ENCODE measurements at regions not wholly inside any gene's neighbourhood (a gene's known extent, or its start where the extent isn't known, plus 50 kb on each side); places are given as distances from the start of the nearest gene placed in this dataset.

DNA sequence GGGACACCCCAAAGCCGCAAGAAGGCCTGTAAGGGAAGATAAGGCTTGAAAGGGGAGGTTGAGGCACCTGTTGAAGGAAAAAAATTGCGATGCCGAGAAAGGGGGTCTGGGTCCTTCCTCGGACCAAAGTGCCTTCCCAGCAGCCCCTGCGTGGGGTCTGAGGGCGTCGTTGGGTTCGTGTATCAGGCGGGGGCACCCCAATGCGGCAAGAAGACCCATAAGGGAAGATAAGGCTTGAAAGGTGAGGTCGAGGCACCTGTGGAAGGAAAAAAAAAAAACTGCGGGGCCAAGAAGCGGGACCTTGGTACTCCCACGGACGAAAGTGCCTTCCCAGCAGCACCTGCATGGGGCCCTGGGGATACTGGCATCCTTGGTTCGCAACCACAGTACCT, 277.5 kb downstream of the ALG10 start:
- H3K4me3 ChIP-seq (replicated peaks in 1 of 4; ENCODE audit: control extremely low read depth in 1 of 4, insufficient read depth in 1 of 4, low read depth in 3 of 4, low read length in 4 of 4) = no peak overlapping the region
- H3K4me1 ChIP-seq (ENCODE audit: control insufficient read depth, extremely low read depth, insufficient read depth, low read length) = no peaks in the 10 kb centered on the region
- no peak overlapping the region for H3K27ac ChIP-seq (ENCODE audit: insufficient read depth, low read length)
- H3K27me3 ChIP-seq (ENCODE audit: control insufficient read depth, insufficient read depth, low read length) = no peaks in the 10 kb centered on the region
- no peak overlapping the region for H3K9ac ChIP-seq (ENCODE audit: insufficient read depth, low read length)
- no peak for TF ChIP-seq EZH2 (IDR thresholded peaks at IDR 0.05; ENCODE audit: low read length, missing control alignments)
- TF ChIP-seq, protein P1, sequence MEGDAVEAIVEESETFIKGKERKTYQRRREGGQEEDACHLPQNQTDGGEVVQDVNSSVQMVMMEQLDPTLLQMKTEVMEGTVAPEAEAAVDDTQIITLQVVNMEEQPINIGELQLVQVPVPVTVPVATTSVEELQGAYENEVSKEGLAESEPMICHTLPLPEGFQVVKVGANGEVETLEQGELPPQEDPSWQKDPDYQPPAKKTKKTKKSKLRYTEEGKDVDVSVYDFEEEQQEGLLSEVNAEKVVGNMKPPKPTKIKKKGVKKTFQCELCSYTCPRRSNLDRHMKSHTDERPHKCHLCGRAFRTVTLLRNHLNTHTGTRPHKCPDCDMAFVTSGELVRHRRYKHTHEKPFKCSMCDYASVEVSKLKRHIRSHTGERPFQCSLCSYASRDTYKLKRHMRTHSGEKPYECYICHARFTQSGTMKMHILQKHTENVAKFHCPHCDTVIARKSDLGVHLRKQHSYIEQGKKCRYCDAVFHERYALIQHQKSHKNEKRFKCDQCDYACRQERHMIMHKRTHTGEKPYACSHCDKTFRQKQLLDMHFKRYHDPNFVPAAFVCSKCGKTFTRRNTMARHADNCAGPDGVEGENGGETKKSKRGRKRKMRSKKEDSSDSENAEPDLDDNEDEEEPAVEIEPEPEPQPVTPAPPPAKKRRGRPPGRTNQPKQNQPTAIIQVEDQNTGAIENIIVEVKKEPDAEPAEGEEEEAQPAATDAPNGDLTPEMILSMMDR (conservative IDR thresholded peaks at IDR 0.05 in 1 of 2, IDR thresholded peaks at IDR 0.05 in 1 of 2; ENCODE audit: low read depth in 1 of 2, low read length in 2 of 2) = no peak
- no peaks in the 10 kb centered on the region for H3K36me3 ChIP-seq (ENCODE audit: control insufficient read depth, insufficient read depth, low read length)
- H3K79me2 ChIP-seq (ENCODE audit: control insufficient read depth, insufficient read depth, low read length) = no peaks in the 10 kb centered on the region
- no peak for DNase-seq (ENCODE audit: low read depth in 2 of 2)
- H3K9me3 ChIP-seq (ENCODE audit: control insufficient read depth, insufficient read depth, low read depth, low read length) = no peaks in the 10 kb centered on the region
- H2AFZ ChIP-seq (ENCODE audit: low read length) = no peak overlapping the region
- H4K20me1 ChIP-seq (ENCODE audit: control insufficient read depth, extremely low read depth, insufficient read depth, low read length) = no peaks in the 10 kb centered on the region
- H3K4me2 ChIP-seq (ENCODE audit: extremely low read depth, insufficient read depth, low read length) = no peak overlapping the region

DNA sequence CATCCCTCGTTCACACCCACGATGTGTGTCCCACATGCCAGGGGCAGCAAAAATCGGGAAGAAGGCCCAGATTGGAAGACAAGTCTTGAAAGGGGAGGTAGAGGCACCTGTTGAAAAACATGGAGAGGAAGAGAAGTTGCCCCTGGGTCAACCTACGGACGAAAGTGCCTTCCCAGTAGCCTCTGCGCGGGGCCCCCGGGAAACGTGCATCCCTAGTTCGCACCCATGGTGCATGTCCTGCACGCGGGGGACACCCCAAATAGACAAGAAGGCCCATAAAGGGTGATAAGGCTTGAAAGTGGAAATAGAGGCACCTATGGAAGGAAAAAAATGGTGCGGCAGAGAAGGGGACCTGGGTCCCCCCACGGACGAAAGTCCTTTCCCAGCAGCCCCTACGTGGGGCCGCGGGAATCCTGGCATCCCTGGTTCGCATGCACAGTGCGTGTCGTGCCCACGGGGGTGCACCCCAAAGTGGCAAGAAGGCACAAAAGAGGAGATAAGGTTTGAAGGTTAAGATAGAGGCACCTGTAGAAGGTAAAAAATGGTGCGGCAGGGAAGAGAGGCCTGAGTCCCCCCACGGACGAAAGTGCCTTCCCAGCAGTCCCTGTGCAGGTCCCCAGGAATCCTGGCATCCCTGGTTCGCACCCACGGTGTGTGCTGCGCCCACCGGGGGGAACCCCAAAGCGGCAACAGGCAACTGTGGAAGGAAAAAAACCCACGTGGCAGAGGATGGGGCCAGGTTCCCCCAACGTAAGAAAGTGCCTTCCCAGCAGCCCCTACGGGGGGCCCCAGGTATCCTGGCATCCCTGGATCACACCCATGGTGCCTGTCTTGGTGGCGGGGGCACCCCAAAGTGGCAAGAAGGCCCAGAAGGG, 278.3 kb downstream of the ALG10 start:
- Histone ChIP-seq H3K9me3 (ENCODE audit: control insufficient read depth, insufficient read depth, low read depth, low read length) (no peaks in the 10 kb centered on the region), H3K27ac (ENCODE audit: insufficient read depth, low read length) (no peak overlapping the region), H3K4me3 (replicated peaks in 1 of 4; ENCODE audit: control extremely low read depth in 1 of 4, insufficient read depth in 1 of 4, low read depth in 3 of 4, low read length in 4 of 4) (no peak overlapping the region), H3K9ac (ENCODE audit: insufficient read depth, low read length) (no peak overlapping the region), H4K20me1 (ENCODE audit: control insufficient read depth, extremely low read depth, insufficient read depth, low read length) (no peaks in the 10 kb centered on the region), H2AFZ (ENCODE audit: low read length) (no peak overlapping the region), H3K27me3 (ENCODE audit: control insufficient read depth, insufficient read depth, low read length) (no peaks in the 10 kb centered on the region), H3K4me2 (ENCODE audit: extremely low read depth, insufficient read depth, low read length) (no peak overlapping the region), H3K36me3 (ENCODE audit: control insufficient read depth, insufficient read depth, low read length) (no peaks in the 10 kb centered on the region), H3K79me2 (ENCODE audit: control insufficient read depth, insufficient read depth, low read length) (no peaks in the 10 kb centered on the region), H3K4me1 (ENCODE audit: control insufficient read depth, extremely low read depth, insufficient read depth, low read length) (no peaks in the 10 kb centered on the region)
- DNase-seq (ENCODE audit: low read depth in 2 of 2) = no peak
- TF ChIP-seq, protein P1 (conservative IDR thresholded peaks at IDR 0.05 in 1 of 2, IDR thresholded peaks at IDR 0.05 in 1 of 2; ENCODE audit: low read depth in 1 of 2, low read length in 2 of 2) = no peak
- no peak for TF ChIP-seq EZH2 (IDR thresholded peaks at IDR 0.05; ENCODE audit: low read length, missing control alignments)

DNA sequence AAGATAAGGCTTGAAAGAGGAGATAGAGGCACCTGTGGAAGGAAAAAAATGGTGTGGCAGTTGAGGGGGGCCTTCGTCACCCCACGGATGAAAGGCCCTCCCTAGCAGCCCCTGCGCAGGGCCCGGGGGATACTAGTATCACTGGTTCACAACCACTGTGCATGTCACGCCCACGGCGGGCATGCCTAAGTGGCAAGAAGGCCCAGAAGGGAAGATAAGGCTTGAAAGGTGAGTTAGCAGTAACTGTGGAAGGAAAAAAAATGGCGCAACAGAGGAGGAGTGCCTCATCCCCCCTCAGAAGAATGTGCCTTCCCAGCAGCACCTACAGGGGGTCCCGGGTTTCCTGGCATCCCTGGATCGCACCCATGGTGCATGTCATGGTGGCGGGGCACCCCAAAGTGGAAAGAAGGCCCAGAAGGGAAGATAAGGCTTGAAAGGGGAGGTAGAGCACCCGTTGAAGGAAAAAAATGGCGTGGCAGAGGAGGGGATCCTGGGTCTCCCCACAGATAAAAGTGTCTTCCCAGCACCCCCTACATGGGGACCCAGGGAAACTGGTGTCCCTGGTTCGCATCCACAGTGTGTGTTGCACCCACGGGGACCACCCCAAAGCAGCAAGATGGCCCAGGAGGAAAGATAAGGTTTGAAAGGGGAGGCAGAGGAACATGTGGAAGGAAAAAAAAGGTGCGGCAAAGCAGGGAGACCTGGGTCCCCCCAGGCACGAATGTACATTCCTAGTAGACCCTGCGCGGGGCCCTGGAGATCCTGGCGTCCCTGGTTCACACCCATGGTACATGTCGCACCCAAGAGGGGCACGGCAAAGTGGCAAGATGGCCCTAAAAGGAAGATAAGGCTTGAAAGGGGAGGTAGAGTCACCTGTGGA, 279.2 kb downstream of the ALG10 start:
- H4K20me1 ChIP-seq (ENCODE audit: control insufficient read depth, extremely low read depth, insufficient read depth, low read length) = no peaks in the 10 kb centered on the region
- no peak overlapping the region for H2AFZ ChIP-seq (ENCODE audit: low read length)
- H3K27me3 ChIP-seq (ENCODE audit: control insufficient read depth, insufficient read depth, low read length) = no peaks in the 10 kb centered on the region
- no peak overlapping the region for H3K27ac ChIP-seq (ENCODE audit: insufficient read depth, low read length)
- H3K4me2 ChIP-seq (ENCODE audit: extremely low read depth, insufficient read depth, low read length) = no peak overlapping the region
- H3K4me3 ChIP-seq (replicated peaks in 1 of 4; ENCODE audit: control extremely low read depth in 1 of 4, insufficient read depth in 1 of 4, low read depth in 3 of 4, low read length in 4 of 4) = no peak overlapping the region
- no peaks in the 10 kb centered on the region for H3K9me3 ChIP-seq (ENCODE audit: control insufficient read depth, insufficient read depth, low read depth, low read length)
- DNase-seq (ENCODE audit: low read depth in 2 of 2) = no peak
- H3K79me2 ChIP-seq (ENCODE audit: control insufficient read depth, insufficient read depth, low read length) = no peaks in the 10 kb centered on the region
- H3K36me3 ChIP-seq (ENCODE audit: control insufficient read depth, insufficient read depth, low read length) = no peaks in the 10 kb centered on the region
- TF ChIP-seq, protein P1 (conservative IDR thresholded peaks at IDR 0.05 in 1 of 2, IDR thresholded peaks at IDR 0.05 in 1 of 2; ENCODE audit: low read depth in 1 of 2, low read length in 2 of 2) = no peak
- TF ChIP-seq EZH2 (IDR thresholded peaks at IDR 0.05; ENCODE audit: low read length, missing control alignments) = no peak
- no peak overlapping the region for H3K9ac ChIP-seq (ENCODE audit: insufficient read depth, low read length)
- no peaks in the 10 kb centered on the region for H3K4me1 ChIP-seq (ENCODE audit: control insufficient read depth, extremely low read depth, insufficient read depth, low read length)

All from fibroblast of lung (primary cell).